ENCODE measurements at regions not wholly inside any gene's neighbourhood (a gene's known extent, or its start where the extent isn't known, plus 50 kb on each side); places are given as distances from the start of the nearest gene placed in this dataset.

GRCh38 chr15:37262922-37263608 is 162.7 kb upstream of the MEIS2 start:
- H3K9me3 ChIP-seq = no peaks in the 10 kb centered on the region
- intact Hi-C loops (cut with DNase I) = no loop called here
- H3K27ac ChIP-seq = no peak overlapping the region
- DNase-seq = no peak
- no peak overlapping the region for H3K4me3 ChIP-seq
- no peaks in the 10 kb centered on the region for H3K4me1 ChIP-seq
- WGBS, 2 donors = 49 to 69% methylated on average over 3 of the region's 3 CpGs
- no peaks in the 10 kb centered on the region for H3K27me3 ChIP-seq
- TF ChIP-seq EP300 (IDR thresholded peaks at IDR 0.05) = no peak
- no peak for TF ChIP-seq CTCF (IDR thresholded peaks at IDR 0.05)
- no peaks in the 10 kb centered on the region for H3K36me3 ChIP-seq

GRCh38 chr15:37289109-37289765 is 188.9 kb upstream of the MEIS2 start:
- DNase-seq = no peak
- Histone ChIP-seq H3K4me3 (no peak overlapping the region), H3K4me1 (no peaks in the 10 kb centered on the region), H3K27ac (no peak overlapping the region), H3K9me3 (no peaks in the 10 kb centered on the region), H3K27me3 (no peaks in the 10 kb centered on the region), H3K36me3 (no peaks in the 10 kb centered on the region)
- TF ChIP-seq POLR2AphosphoS5 (IDR thresholded peaks at IDR 0.05) = no peak
- no peak for TF ChIP-seq EP300 (IDR thresholded peaks at IDR 0.05)
- no peak for TF ChIP-seq CTCF (IDR thresholded peaks at IDR 0.05)
- intact Hi-C loops (cut with DNase I) = no loop called here
- 67 to 70% methylated on average over 3 of the region's 3 CpGs for WGBS, 2 donors

- Histone ChIP-seq H3K36me3 (no peaks in the 10 kb centered on the region), H3K9me3 (no peaks in the 10 kb centered on the region), H3K4me3 (no peak overlapping the region), H3K27ac (no peak overlapping the region), H3K4me1 (no peaks in the 10 kb centered on the region), H3K27me3 (no peaks in the 10 kb centered on the region)
- intact Hi-C loops (cut with DNase I) = no loop called here
- 17 to 60% methylated on average over 1 of the region's 1 CpG for WGBS, 2 donors
- no peak for DNase-seq
- TF ChIP-seq POLR2A (IDR thresholded peaks at IDR 0.05) = no peak
- no peak for TF ChIP-seq EP300 (IDR thresholded peaks at IDR 0.05)
- TF ChIP-seq POLR2AphosphoS5 (IDR thresholded peaks at IDR 0.05) = no peak
- TF ChIP-seq CTCF (IDR thresholded peaks at IDR 0.05) = no peak
Observed at GRCh38 chr15:37291920-37292319, 191.6 kb upstream of the MEIS2 start.

GRCh38 chr15:37298271-37298670 is 197.9 kb upstream of the MEIS2 start:
- DNase-seq = no peak
- intact Hi-C loops (cut with DNase I) = no loop called here
- H3K27ac ChIP-seq = no peak overlapping the region
- no peaks in the 10 kb centered on the region for H3K27me3 ChIP-seq
- H3K36me3 ChIP-seq = no peaks in the 10 kb centered on the region
- TF ChIP-seq EP300 (IDR thresholded peaks at IDR 0.05) = no peak
- TF ChIP-seq POLR2AphosphoS5 (IDR thresholded peaks at IDR 0.05) = no peak
- no peak for TF ChIP-seq POLR2A (IDR thresholded peaks at IDR 0.05)
- no peak for TF ChIP-seq CTCF (IDR thresholded peaks at IDR 0.05)
- 37 to 64% methylated on average over 1 of the region's 1 CpG for WGBS, 2 donors
- no peaks in the 10 kb centered on the region for H3K4me1 ChIP-seq
- H3K4me3 ChIP-seq = no peak overlapping the region
- H3K9me3 ChIP-seq = no peaks in the 10 kb centered on the region

- no peak overlapping the region for H3K4me3 ChIP-seq
- intact Hi-C loops (cut with DNase I) = no loop called here
- H3K27me3 ChIP-seq = no peaks in the 10 kb centered on the region
- no peak for TF ChIP-seq POLR2A (IDR thresholded peaks at IDR 0.05)
- TF ChIP-seq CTCF (IDR thresholded peaks at IDR 0.05) = no peak
- TF ChIP-seq POLR2AphosphoS5 (IDR thresholded peaks at IDR 0.05) = no peak
- TF ChIP-seq EP300 (IDR thresholded peaks at IDR 0.05) = no peak
- H3K4me1 ChIP-seq = no peaks in the 10 kb centered on the region
- H3K9me3 ChIP-seq = peaks cover 0 to 3% (median 0%) of the 10 kb centered on the region in 4 donors
- WGBS, 2 donors = 82 to 86% methylated on average over 3 of the region's 3 CpGs
- no peak for DNase-seq
- H3K36me3 ChIP-seq = no peaks in the 10 kb centered on the region
- H3K27ac ChIP-seq = no peak overlapping the region
Observed at GRCh38 chr15:37339437-37339836, 239.1 kb upstream of the MEIS2 start.
